H1 (cell line): ENCODE measurements at regions not wholly inside any gene's neighbourhood (a gene's known extent, or its start where the extent isn't known, plus 50 kb on each side); places are given as distances from the start of the nearest gene placed in this dataset.

Source experiments
- CTCF ChIA-PET: fragments of 300-600 bp; sonication (Branson Sonifier 250); formaldehyde crosslinking; loops from one replicate; lab custom pipeline; 2021; ENCODE audit not compliant: partially characterized antibody; lab: Charles Lee
- POLR2A ChIA-PET: fragments of 300-600 bp; sonication (Branson Sonifier 250); formaldehyde crosslinking; loops from one replicate; lab custom pipeline; 2021; ENCODE audit warnings: inconsistent platforms; ENCODE audit not compliant: partially characterized antibody; lab: Charles Lee
- DNase-seq, 2 experiments: peaks; one replicate each; pipeline versions ENCODE4 v3.0.0 to v3.0.0-alpha.2; 2010 to 2022; ENCODE audit warnings: low spot score in 2 of 2, low read depth in 1 of 2, mixed read lengths in 1 of 2
- FAIRE-seq: peaks from 2 replicates; lab custom pipeline; 2011; peaks lifted over from hg19 to GRCh38; lab: Jason Lieb, UNC
- H2AFZ ChIP-seq: 2 replicates; pipeline ENCODE4 v1.8.1; 2012; ENCODE audit warnings: low read length, inconsistent platforms
- H2AK5ac ChIP-seq: 2 replicates; pipeline ENCODE4 v1.6.1; 2013; ENCODE audit warnings: low read depth, low read length
- H2BK120ac ChIP-seq: replicated peaks from 2 replicates; pipeline ENCODE3; 2013; ENCODE audit warnings: low read depth, low read length, inconsistent platforms
- H2BK12ac ChIP-seq: 2 replicates; pipeline ENCODE4 v1.6.1; 2013; ENCODE audit warnings: low read depth, low read length
- H2BK15ac ChIP-seq: 2 replicates; pipeline ENCODE4 v1.6.1; 2013; ENCODE audit warnings: low read length
- H2BK20ac ChIP-seq: 2 replicates; pipeline ENCODE4 v1.6.1; 2013; ENCODE audit warnings: low read length
- H2BK5ac ChIP-seq: 2 replicates; pipeline ENCODE4 v1.6.1; 2013; ENCODE audit warnings: low read depth, low read length
- H3K14ac ChIP-seq: 2 replicates; pipeline ENCODE4 v1.6.1; 2013; ENCODE audit warnings: inconsistent platforms; ENCODE audit not compliant: insufficient read length
- H3K18ac ChIP-seq: 2 replicates; pipeline ENCODE4 v1.6.1; 2013; ENCODE audit warnings: low read length; ENCODE audit errors: extremely low read depth
- H3K23ac ChIP-seq: 2 replicates; pipeline ENCODE4 v1.6.1; 2013; ENCODE audit warnings: inconsistent platforms; ENCODE audit not compliant: insufficient read length
- H3K23me2 ChIP-seq: 2 replicates; pipeline ENCODE4 v1.6.1; 2013; ENCODE audit warnings: low read depth, low read length
- H3K27ac ChIP-seq: 2 replicates; pipeline ENCODE4 v1.6.1; 2011; ENCODE audit warnings: low read depth, low read length, inconsistent platforms
- H3K27me3 ChIP-seq, 4 experiments: replicated peaks in 1 of 4; 1 replicate in 1 of 4; 2 replicates in 3 of 4; pipeline versions ENCODE4 v1.6.1 to v1.8.1; 2011 to 2013; ENCODE audit warnings: low read length in 3 of 4, mild to moderate bottlenecking in 3 of 4, inconsistent platforms in 2 of 4, mixed read lengths in 2 of 4, moderate library complexity in 1 of 4; ENCODE audit not compliant: control insufficient read depth in 3 of 4, insufficient read depth in 3 of 4; ENCODE audit errors: extremely low read depth in 1 of 4
- H3K36me3 ChIP-seq, 4 experiments: 2 replicates each; pipeline versions ENCODE4 v1.6.1 to v1.8.1; 2011 to 2013; ENCODE audit warnings: mild to moderate bottlenecking in 4 of 4, low read length in 3 of 4, moderate library complexity in 2 of 4, control low read depth in 1 of 4, inconsistent platforms in 1 of 4; ENCODE audit not compliant: insufficient read depth in 4 of 4, control insufficient read depth in 2 of 4
- H3K4ac ChIP-seq: replicated peaks from 2 replicates; pipeline ENCODE3; 2013; ENCODE audit warnings: low read length, low read depth, mixed read lengths, inconsistent platforms; ENCODE audit not compliant: insufficient read length
- H3K4me1 ChIP-seq, 4 experiments: replicated peaks in 1 of 4; 1 replicate in 1 of 4; 2 replicates in 3 of 4; pipeline versions ENCODE4 v1.6.1 to v1.8.1; 2011 to 2013; ENCODE audit warnings: low read length in 3 of 4, inconsistent platforms in 2 of 4, mixed read lengths in 1 of 4; ENCODE audit not compliant: insufficient read depth in 4 of 4, control insufficient read depth in 3 of 4
- H3K4me2 ChIP-seq, 2 experiments: 2 replicates each; pipeline versions ENCODE4 v1.6.1 to v1.8.1; 2011 to 2013; ENCODE audit warnings: low read depth in 2 of 2, low read length in 2 of 2, control low read depth in 1 of 2, inconsistent platforms in 1 of 2, mild to moderate bottlenecking in 1 of 2; ENCODE audit not compliant: insufficient read depth in 1 of 2
- H3K4me3 ChIP-seq, 4 experiments: fragments of 200-600, 300-600 bp in 1 of 4; sonication (generic), shearing (Covaris generic), sonication (Bioruptor Twin) in 1 of 4; 2 replicates each; pipeline versions ENCODE4 v1.5.1 to v1.8.1; 2011 to 2016; ENCODE audit warnings: low read length in 4 of 4, low read depth in 3 of 4, control low read depth in 2 of 4, inconsistent platforms in 2 of 4, mild to moderate bottlenecking in 2 of 4, mixed read lengths in 1 of 4, moderate library complexity in 1 of 4; ENCODE audit not compliant: insufficient read depth in 2 of 4; ENCODE audit errors: extremely low read depth in 1 of 4
- H3K56ac ChIP-seq: replicated peaks from 2 replicates; pipeline ENCODE3; 2013; ENCODE audit warnings: low read depth, mild to moderate bottlenecking, mixed read lengths, low read length, inconsistent platforms; ENCODE audit not compliant: insufficient read length
- H3K79me1 ChIP-seq: 2 replicates; pipeline ENCODE4 v1.6.1; 2013; ENCODE audit warnings: low read depth, low read length, control low read depth
- H3K79me2 ChIP-seq, 2 experiments: 2 replicates each; pipeline versions ENCODE4 v1.6.1 to v1.8.1; 2012 to 2013; ENCODE audit warnings: low read length in 2 of 2, mild to moderate bottlenecking in 2 of 2, inconsistent platforms in 1 of 2; ENCODE audit not compliant: insufficient read depth in 2 of 2, control insufficient read depth in 1 of 2
- H3K9ac ChIP-seq, 4 experiments: replicated peaks in 1 of 4; 1 replicate in 1 of 4; 2 replicates in 3 of 4; pipeline versions ENCODE4 v1.6.1 to v1.8.1; 2011 to 2013; ENCODE audit warnings: low read depth in 3 of 4, low read length in 3 of 4, control low read depth in 2 of 4, mild to moderate bottlenecking in 2 of 4, moderate library complexity in 2 of 4, inconsistent platforms in 1 of 4; ENCODE audit errors: extremely low read depth in 1 of 4
- H3K9me3 ChIP-seq, 2 experiments: 2 replicates each; pipeline versions ENCODE4 v1.6.1 to v1.8.1; 2012 to 2013; ENCODE audit warnings: mild to moderate bottlenecking in 2 of 2, moderate library complexity in 2 of 2, control low read depth in 1 of 2, inconsistent platforms in 1 of 2, low read depth in 1 of 2, low read length in 1 of 2, mixed read lengths in 1 of 2; ENCODE audit not compliant: insufficient read depth in 2 of 2
- H4K20me1 ChIP-seq, 2 experiments: replicated peaks in 1 of 2; 2 replicates each; pipeline versions ENCODE3 to v1.8.1; 2011 to 2013; ENCODE audit warnings: inconsistent platforms in 2 of 2, low read length in 2 of 2, mild to moderate bottlenecking in 1 of 2; ENCODE audit not compliant: insufficient read depth in 2 of 2, control insufficient read depth in 1 of 2
- H4K5ac ChIP-seq: 2 replicates; pipeline ENCODE4 v1.6.1; 2013; ENCODE audit warnings: low read length, low read depth, mixed read lengths, inconsistent platforms; ENCODE audit not compliant: insufficient read length
- H4K8ac ChIP-seq: 2 replicates; pipeline ENCODE4 v1.8.0; 2013; ENCODE audit warnings: mild to moderate bottlenecking, moderate library complexity, low read length, inconsistent platforms; ENCODE audit not compliant: insufficient read depth; ENCODE audit errors: extremely low read depth
- H4K91ac ChIP-seq: replicated peaks from 2 replicates; pipeline ENCODE3; 2013; ENCODE audit warnings: low read length, mixed read lengths, inconsistent platforms; ENCODE audit not compliant: insufficient read length
- CREB1 ChIP-seq: IDR thresholded peaks from 2 replicates; pipeline ENCODE4 v1.6.1; 2012; ENCODE audit warnings: inconsistent platforms
- EGR1 ChIP-seq: IDR thresholded peaks from 2 replicates; pipeline ENCODE4 v1.6.1; 2011; ENCODE audit warnings: low read depth, low read length, borderline replicate concordance
- FOSL1 ChIP-seq: IDR thresholded peaks from 2 replicates; pipeline ENCODE4 v1.6.1; 2011; ENCODE audit warnings: mild to moderate bottlenecking, low read depth, low read length, moderate library complexity; ENCODE audit not compliant: insufficient read depth
- GTF2F1 ChIP-seq: IDR thresholded peaks from 2 replicates; pipeline ENCODE4 v1.6.1; 2012; ENCODE audit warnings: low read depth, low read length, improper control_type of control experiment, borderline replicate concordance
- MAFK ChIP-seq: IDR thresholded peaks from 2 replicates; pipeline ENCODE4 v1.6.1; 2012; ENCODE audit warnings: low read depth, mild to moderate bottlenecking, improper control_type of control experiment, low read length
- RXRA ChIP-seq: IDR thresholded peaks from 2 replicates; pipeline ENCODE4 v1.6.1; 2011; ENCODE audit warnings: low read depth, mild to moderate bottlenecking, low read length, moderate library complexity; ENCODE audit not compliant: insufficient read depth
- SAP30 ChIP-seq: fragments of 300-600 bp; sonication (generic); IDR thresholded peaks from 2 replicates; pipeline ENCODE4 v1.7.1; 2012; ENCODE audit warnings: low read length, moderate library complexity, mild to moderate bottlenecking, inconsistent platforms; ENCODE audit not compliant: insufficient read depth, insufficient replicate concordance
- WGBS, 2 experiments: shearing (Covaris generic) in 1 of 2; methylation state at CpG; one replicate each; pipeline versions ENCODE4 v1.1.6 to v1.1.7; 2013 to 2015; ENCODE audit warnings: low lambda C conversion rate in 2 of 2, mixed read lengths in 2 of 2, inconsistent platforms in 1 of 2, low coverage in 1 of 2, missing lambda C conversion rate in 1 of 2; ENCODE audit not compliant: insufficient replicate concordance in 2 of 2, insufficient coverage in 1 of 2, insufficient read length in 1 of 2; ENCODE audit errors: extremely low coverage in 1 of 2, missing lambda C conversion rate in 1 of 2; 5-methylcytosine and 5-hydroxymethylcytosine counted together

DNA sequence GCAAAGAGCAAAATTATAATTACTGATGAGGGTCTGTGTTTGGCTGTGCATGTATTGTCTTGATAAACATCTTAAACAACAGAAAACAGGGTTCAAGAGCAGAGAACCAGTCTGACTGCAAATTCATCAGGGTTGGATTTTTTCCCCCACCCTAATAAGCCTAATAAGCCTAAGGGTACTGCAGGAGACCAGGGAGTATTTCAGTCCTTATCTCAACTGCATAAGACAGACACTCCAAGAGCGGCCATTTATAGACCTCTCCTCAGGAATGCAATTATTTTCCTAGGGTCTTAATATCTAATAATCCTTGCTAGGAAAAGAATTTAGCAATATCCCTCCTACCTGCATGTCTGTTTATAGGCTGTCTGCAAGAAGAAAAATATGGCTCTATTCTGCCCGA is 2011.5 kb upstream of the PCDH20 start:
- Histone ChIP-seq H3K79me1 (no peaks in the 10 kb centered on the region), H3K18ac (no peak overlapping the region), H4K8ac (no peak overlapping the region), H3K4me1 (no peaks in the 10 kb centered on the region), H2BK5ac (no peak overlapping the region), H3K27me3 (peaks cover 0 to 1% (median 0%) of the 10 kb centered on the region in 4 experiments; a peak in 1 of 7 replicates), H3K9ac (no peak overlapping the region), H2AK5ac (no peak overlapping the region), H3K9me3 (no peaks in the 10 kb centered on the region), H3K79me2 (no peaks in the 10 kb centered on the region), H2AFZ (no peak overlapping the region), H3K23ac (no peak overlapping the region), H3K14ac (no peak overlapping the region), H2BK120ac (no peak overlapping the region), H3K27ac (no peak overlapping the region), H3K4me2 (no peak overlapping the region), H3K4me3 (no peak overlapping the region), H4K5ac (no peak overlapping the region), H4K20me1 (no peaks in the 10 kb centered on the region), H2BK20ac (no peak overlapping the region), H2BK15ac (no peak overlapping the region), H3K56ac (no peak overlapping the region), H3K4ac (no peak overlapping the region), H3K23me2 (no peaks in the 10 kb centered on the region), H3K36me3 (no peaks in the 10 kb centered on the region), H4K91ac (no peak overlapping the region), H2BK12ac (no peak overlapping the region)
- ChIA-PET CTCF (interaction anchor here (0.6 kb wide), 1 partner anchor 9 kb away, joined by 3 read pairs; no protein-coding TSS in a partner anchor), POLR2A (no interaction called here)
- no peak for DNase-seq
- no peak for FAIRE-seq
- 96% methylated on average over 2 of the region's 2 CpGs; no CpG with 5 or more reads in 1 of the 2 experiments for WGBS, 2 experiments
- no peak for TF ChIP-seq MAFK
- no peak for TF ChIP-seq GTF2F1
- no peak for TF ChIP-seq CREB1
- no peak for TF ChIP-seq EGR1
- TF ChIP-seq FOSL1 = no peak
- no peak for TF ChIP-seq RXRA
- TF ChIP-seq SAP30 = no peak
